GM19238 (cell line): ENCODE measurements at regions not wholly inside any gene's neighbourhood (a gene's known extent, or its start where the extent isn't known, plus 50 kb on each side); places are given as distances from the start of the nearest gene placed in this dataset.
"Not testable (repeated sequence)": the region's sequence is repeated elsewhere in the genome, so short reads cannot be mapped to it uniquely, and the experiment has no call there.

Source experiments
- DNase-seq: peaks from one replicate; pipeline ENCODE4 v3.0.0; 2011; ENCODE audit warnings: low spot score; ENCODE audit not compliant: insufficient read length

- not testable (repeated sequence) for DNase-seq
Observed at GRCh38 chr12:9449657-9450126, 158.0 kb downstream of the KLRB1 start.

- no peak for DNase-seq
Observed at GRCh38 chr12:9449181-9449580, 158.5 kb downstream of the KLRB1 start.

GRCh38 chr12:9448648-9449047, 159.1 kb downstream of the KLRB1 start:
- DNase-seq, result not testable (repeated sequence)

- DNase-seq, result peak; percentile 64
Observed at GRCh38 chr12:9447791-9448614, 159.7 kb downstream of the KLRB1 start.

- DNase-seq, result not testable (repeated sequence)
Observed at GRCh38 chr12:9446883-9447761, 160.6 kb downstream of the KLRB1 start.

- not testable (repeated sequence) for DNase-seq
Observed at GRCh38 chr12:9440428-9440827, 167.3 kb downstream of the KLRB1 start.

GRCh38 chr12:9435682-9436081, 172.0 kb downstream of the KLRB1 start:
- not testable (repeated sequence) for DNase-seq

GRCh38 chr12:9430385-9430784, 177.3 kb downstream of the KLRB1 start:
- not testable (repeated sequence) for DNase-seq

- not testable (repeated sequence) for DNase-seq
Observed at GRCh38 chr12:9428856-9429255, 178.9 kb downstream of the KLRB1 start.

- DNase-seq, result not testable (repeated sequence)
Observed at GRCh38 chr12:9425429-9425828, 182.3 kb downstream of the KLRB1 start.

- DNase-seq, result not testable (repeated sequence)
Observed at GRCh38 chr12:9424175-9424740, 183.5 kb downstream of the KLRB1 start.

GRCh38 chr12:9422689-9423088, 185.0 kb downstream of the KLRB1 start:
- DNase-seq, result not testable (repeated sequence)

GRCh38 chr12:9421520-9422086, 186.1 kb downstream of the KLRB1 start:
- DNase-seq, result not testable (repeated sequence)

GRCh38 chr12:9420817-9421519, 186.7 kb downstream of the KLRB1 start:
- not testable (repeated sequence) for DNase-seq

GRCh38 chr12:9418669-9419041, 189.1 kb downstream of the KLRB1 start:
- not testable (repeated sequence) for DNase-seq

GRCh38 chr12:9417947-9418668, 189.6 kb downstream of the KLRB1 start:
- not testable (repeated sequence) for DNase-seq

GRCh38 chr12:9417341-9417740, 190.4 kb downstream of the KLRB1 start:
- not testable (repeated sequence) for DNase-seq

- DNase-seq, result not testable (repeated sequence)
Observed at GRCh38 chr12:9416346-9416745, 191.4 kb downstream of the KLRB1 start.

GRCh38 chr12:9415898-9416297, 191.8 kb downstream of the KLRB1 start:
- not testable (repeated sequence) for DNase-seq

GRCh38 chr12:9413862-9414261, 193.9 kb downstream of the KLRB1 start:
- DNase-seq, result not testable (repeated sequence)
